ENCODE measurements at regions not wholly inside any gene's neighbourhood (a gene's known extent, or its start where the extent isn't known, plus 50 kb on each side); places are given as distances from the start of the nearest gene placed in this dataset.

DNA sequence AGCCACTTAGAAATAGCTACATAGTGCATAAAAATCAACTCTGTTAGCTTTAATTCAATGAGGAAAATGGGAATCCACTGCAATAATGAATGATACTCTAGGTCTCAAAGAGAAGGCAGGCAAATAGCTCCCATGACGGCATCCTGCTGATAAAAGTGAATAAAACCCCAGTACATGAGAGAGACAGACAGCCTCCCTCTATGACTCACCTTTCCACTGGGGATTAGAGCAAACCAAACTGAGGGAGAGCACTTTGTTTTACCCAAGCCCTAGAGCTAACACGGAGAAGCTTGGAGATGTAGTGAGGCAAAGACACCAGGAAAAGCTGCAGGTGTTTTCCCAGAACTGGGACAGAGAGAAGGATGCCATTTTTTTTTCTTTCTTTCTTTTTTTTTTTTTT is 621.9 kb downstream of the LRRIQ3 start:
- TF ChIP-seq EZH2 (IDR thresholded peaks at IDR 0.05; ENCODE audit: borderline replicate concordance, insufficient read depth, low read depth, low read length, poor library complexity, severe bottlenecking), result no peak
- TF ChIP-seq, protein P1, sequence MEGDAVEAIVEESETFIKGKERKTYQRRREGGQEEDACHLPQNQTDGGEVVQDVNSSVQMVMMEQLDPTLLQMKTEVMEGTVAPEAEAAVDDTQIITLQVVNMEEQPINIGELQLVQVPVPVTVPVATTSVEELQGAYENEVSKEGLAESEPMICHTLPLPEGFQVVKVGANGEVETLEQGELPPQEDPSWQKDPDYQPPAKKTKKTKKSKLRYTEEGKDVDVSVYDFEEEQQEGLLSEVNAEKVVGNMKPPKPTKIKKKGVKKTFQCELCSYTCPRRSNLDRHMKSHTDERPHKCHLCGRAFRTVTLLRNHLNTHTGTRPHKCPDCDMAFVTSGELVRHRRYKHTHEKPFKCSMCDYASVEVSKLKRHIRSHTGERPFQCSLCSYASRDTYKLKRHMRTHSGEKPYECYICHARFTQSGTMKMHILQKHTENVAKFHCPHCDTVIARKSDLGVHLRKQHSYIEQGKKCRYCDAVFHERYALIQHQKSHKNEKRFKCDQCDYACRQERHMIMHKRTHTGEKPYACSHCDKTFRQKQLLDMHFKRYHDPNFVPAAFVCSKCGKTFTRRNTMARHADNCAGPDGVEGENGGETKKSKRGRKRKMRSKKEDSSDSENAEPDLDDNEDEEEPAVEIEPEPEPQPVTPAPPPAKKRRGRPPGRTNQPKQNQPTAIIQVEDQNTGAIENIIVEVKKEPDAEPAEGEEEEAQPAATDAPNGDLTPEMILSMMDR (IDR thresholded peaks at IDR 0.05), result no peak

Data from B cell (primary cell).